HEK293 (cell line): ENCODE measurements at regions not wholly inside any gene's neighbourhood (a gene's known extent, or its start where the extent isn't known, plus 50 kb on each side); places are given as distances from the start of the nearest gene placed in this dataset.

Experiments used
- CTCF ChIA-PET: fragments of 350-600 bp; formaldehyde crosslinking; extraction: SDS; loops from one replicate; lab custom pipeline; 2021; ENCODE audit warnings: antibody characterized with exemption; lab: Yijun Ruan, JAX
- POLR2A ChIA-PET: fragments of 300-600 bp; formaldehyde crosslinking; extraction: SDS; loops from one replicate; lab custom pipeline; 2020; ENCODE audit warnings: antibody characterized with exemption, inconsistent platforms; lab: Yijun Ruan, JAX
- H3K27ac ChIP-seq: fragments of 200-500 bp; sonication (Bioruptor generic); 2 replicates; pipeline ENCODE4 v1.5.1; 2014; ENCODE audit warnings: low read depth, low read length, control low read depth, inconsistent platforms; ENCODE audit errors: extremely low read depth
- H3K36me3 ChIP-seq, 2 experiments: fragments of 200-500 bp in 1 of 2; sonication (Bioruptor generic) in 1 of 2; 1 replicate in 1 of 2; 2 replicates in 1 of 2; pipeline ENCODE4 v1.5.1; 2014 to 2017; ENCODE audit warnings: inconsistent platforms in 2 of 2, low read length in 2 of 2; ENCODE audit not compliant: control insufficient read depth in 2 of 2, insufficient read depth in 1 of 2
- H3K4me1 ChIP-seq: fragments of 200-500 bp; sonication (Bioruptor generic); 2 replicates; pipeline ENCODE4 v1.5.1; 2014; ENCODE audit warnings: mild to moderate bottlenecking, low read length, inconsistent platforms; ENCODE audit not compliant: control insufficient read depth, insufficient read depth
- H3K4me3 ChIP-seq: 2 replicates; pipeline ENCODE4 v1.5.1; 2011; ENCODE audit warnings: low read depth, mild to moderate bottlenecking, control low read depth, low read length, moderate library complexity
- H3K9me3 ChIP-seq: fragments of 200-500 bp; sonication (Bioruptor generic); 2 replicates; pipeline ENCODE4 v1.5.1; 2014; ENCODE audit warnings: low read depth, low read length, inconsistent platforms; ENCODE audit not compliant: control insufficient read depth, insufficient read depth
- GFI1B ChIP-seq: fragments of 450-650 bp; formaldehyde crosslinking; IDR thresholded peaks from 2 replicates; pipeline ENCODE4 v1.5.1; 2016; ENCODE audit warnings: missing biosample characterization, missing genetic modification characterization
- GLIS2 ChIP-seq: fragments of 450-650 bp; formaldehyde crosslinking; IDR thresholded peaks from 2 replicates; pipeline ENCODE4 v1.5.1; 2016; ENCODE audit warnings: missing biosample characterization, missing genetic modification characterization
- IKZF3 ChIP-seq: fragments of 450-650 bp; IDR thresholded peaks from 2 replicates; pipeline ENCODE4 v1.5.0; 2018; ENCODE audit warnings: missing biosample characterization, mild to moderate bottlenecking, missing genetic modification characterization, moderate library complexity
- KLF16 ChIP-seq: fragments of 450-650 bp; formaldehyde crosslinking; IDR thresholded peaks from 2 replicates; pipeline ENCODE4 v1.5.1; 2017; ENCODE audit warnings: missing biosample characterization, missing genetic modification characterization
- MYNN ChIP-seq: fragments of 450-650 bp; formaldehyde crosslinking; IDR thresholded peaks from 2 replicates; pipeline ENCODE4 v1.5.1; 2016; ENCODE audit warnings: missing biosample characterization, missing genetic modification characterization, borderline replicate concordance
- OSR2 ChIP-seq: fragments of 450-650 bp; formaldehyde crosslinking; IDR thresholded peaks from 2 replicates; pipeline ENCODE4 v1.5.1; 2016; ENCODE audit warnings: missing biosample characterization, missing genetic modification characterization
- ZBTB21 ChIP-seq: fragments of 450-650 bp; formaldehyde crosslinking; IDR thresholded peaks from 2 replicates; pipeline ENCODE4 v1.5.1; 2017; ENCODE audit warnings: missing biosample characterization, missing genetic modification characterization
- ZBTB48 ChIP-seq: fragments of 450-650 bp; formaldehyde crosslinking; IDR thresholded peaks from 2 replicates; pipeline ENCODE4 v1.5.1; 2016; ENCODE audit warnings: missing biosample characterization, missing genetic modification characterization
- ZNF114 ChIP-seq: fragments of 450-650 bp; formaldehyde crosslinking; IDR thresholded peaks from 2 replicates; pipeline ENCODE4 v1.5.0; 2017; ENCODE audit warnings: missing biosample characterization, missing genetic modification characterization
- ZNF184 ChIP-seq: fragments of 450-650 bp; IDR thresholded peaks from 2 replicates; pipeline ENCODE4 v1.5.1; 2018; ENCODE audit warnings: missing biosample characterization, mild to moderate bottlenecking, missing genetic modification characterization
- ZNF211 ChIP-seq: fragments of 450-650 bp; formaldehyde crosslinking; IDR thresholded peaks from 2 replicates; pipeline ENCODE4 v1.5.1; 2016; ENCODE audit warnings: low read depth, missing biosample characterization, missing genetic modification characterization
- ZNF350 ChIP-seq: fragments of 450-650 bp; formaldehyde crosslinking; IDR thresholded peaks from 2 replicates; pipeline ENCODE4 v1.5.0; 2017; ENCODE audit warnings: missing biosample characterization, mild to moderate bottlenecking, missing genetic modification characterization
- ZNF391 ChIP-seq: fragments of 450-650 bp; formaldehyde crosslinking; IDR thresholded peaks from 2 replicates; pipeline ENCODE4 v1.5.1; 2016; ENCODE audit warnings: low read depth, missing biosample characterization, missing genetic modification characterization, borderline replicate concordance
- ZNF426 ChIP-seq: fragments of 450-650 bp; formaldehyde crosslinking; IDR thresholded peaks from 2 replicates; pipeline ENCODE4 v1.5.1; 2017; ENCODE audit warnings: missing biosample characterization, missing genetic modification characterization, mild to moderate bottlenecking, inconsistent platforms, moderate library complexity
- ZNF48 ChIP-seq: fragments of 450-650 bp; formaldehyde crosslinking; IDR thresholded peaks from 2 replicates; pipeline ENCODE4 v1.5.1; 2016; ENCODE audit warnings: missing biosample characterization, missing genetic modification characterization
- ZNF549 ChIP-seq: fragments of 450-650 bp; IDR thresholded peaks from 2 replicates; pipeline ENCODE4 v1.5.1; 2018; ENCODE audit warnings: missing biosample characterization, missing genetic modification characterization, mild to moderate bottlenecking, inconsistent platforms, moderate library complexity
- ZNF626 ChIP-seq: fragments of 450-650 bp; sonication (Bioruptor Pico); formaldehyde crosslinking; IDR thresholded peaks from 2 replicates; pipeline ENCODE4 v1.5.1; 2018; ENCODE audit warnings: missing biosample characterization, missing genetic modification characterization, inconsistent platforms
- ZNF677 ChIP-seq: fragments of 450-650 bp; IDR thresholded peaks from 2 replicates; pipeline ENCODE4 v1.5.0; 2018; ENCODE audit warnings: missing biosample characterization, mild to moderate bottlenecking, missing genetic modification characterization, moderate library complexity
- ZNF747 ChIP-seq: fragments of 450-650 bp; formaldehyde crosslinking; IDR thresholded peaks from 2 replicates; pipeline ENCODE4 v1.5.1; 2016; ENCODE audit warnings: missing biosample characterization, missing genetic modification characterization
- TF ChIP-seq, protein P1 (sequence below): fragments of 450-650 bp; IDR thresholded peaks from 2 replicates; pipeline ENCODE4 v1.5.1; 2018; ENCODE audit warnings: missing biosample characterization, mild to moderate bottlenecking, missing genetic modification characterization
- TF ChIP-seq, protein P2 (sequence below): fragments of 450-650 bp; formaldehyde crosslinking; conservative IDR thresholded peaks from 2 replicates; pipeline ENCODE4 v1.5.1; 2016; ENCODE audit warnings: low read depth, missing biosample characterization, missing genetic modification characterization
- TF ChIP-seq, protein P3 (sequence below): fragments of 450-650 bp; formaldehyde crosslinking; IDR thresholded peaks from 2 replicates; pipeline ENCODE4 v1.5.1; 2016; ENCODE audit warnings: missing biosample characterization, missing genetic modification characterization
- TF ChIP-seq, protein P4 (sequence below): fragments of 450-650 bp; formaldehyde crosslinking; IDR thresholded peaks from 2 replicates; pipeline ENCODE4 v1.5.1; 2017; ENCODE audit warnings: missing biosample characterization, missing genetic modification characterization
- TF ChIP-seq, protein P5 (sequence below): fragments of 450-650 bp; formaldehyde crosslinking; IDR thresholded peaks from 2 replicates; pipeline ENCODE4 v1.5.1; 2016; ENCODE audit warnings: missing biosample characterization, missing genetic modification characterization

DNA sequence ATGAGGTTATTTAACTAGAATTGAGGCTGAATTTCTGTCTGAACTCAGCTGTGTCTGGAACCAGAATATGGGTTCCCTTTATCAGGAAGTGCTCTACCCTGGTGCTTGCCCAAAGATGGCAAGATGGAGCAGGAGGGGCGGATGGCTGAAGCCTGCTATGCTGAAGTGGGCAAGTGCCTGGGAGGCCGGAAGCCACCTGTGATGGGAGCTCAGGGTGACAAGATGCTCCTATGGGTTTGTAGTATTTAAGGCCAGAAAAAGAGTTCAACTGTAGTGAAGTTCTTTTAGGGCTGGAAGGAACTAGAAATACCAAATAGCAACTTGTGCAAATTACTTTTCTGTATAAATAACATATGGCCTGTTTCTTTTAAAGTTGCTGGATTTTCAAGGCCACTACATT, 808.9 kb upstream of the RAB6C start (continued):
- TF ChIP-seq ZNF211 (tag by site-specific recombination) (no peak), ZBTB48 (tag by site-specific recombination) (no peak), ZNF677 (tag by site-specific recombination) (no peak)
- TF ChIP-seq, protein P1, sequence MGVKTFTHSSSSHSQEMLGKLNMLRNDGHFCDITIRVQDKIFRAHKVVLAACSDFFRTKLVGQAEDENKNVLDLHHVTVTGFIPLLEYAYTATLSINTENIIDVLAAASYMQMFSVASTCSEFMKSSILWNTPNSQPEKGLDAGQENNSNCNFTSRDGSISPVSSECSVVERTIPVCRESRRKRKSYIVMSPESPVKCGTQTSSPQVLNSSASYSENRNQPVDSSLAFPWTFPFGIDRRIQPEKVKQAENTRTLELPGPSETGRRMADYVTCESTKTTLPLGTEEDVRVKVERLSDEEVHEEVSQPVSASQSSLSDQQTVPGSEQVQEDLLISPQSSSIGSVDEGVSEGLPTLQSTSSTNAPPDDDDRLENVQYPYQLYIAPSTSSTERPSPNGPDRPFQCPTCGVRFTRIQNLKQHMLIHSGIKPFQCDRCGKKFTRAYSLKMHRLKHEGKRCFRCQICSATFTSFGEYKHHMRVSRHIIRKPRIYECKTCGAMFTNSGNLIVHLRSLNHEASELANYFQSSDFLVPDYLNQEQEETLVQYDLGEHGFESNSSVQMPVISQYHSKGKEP (tag by site-specific recombination), result no peak

DNA sequence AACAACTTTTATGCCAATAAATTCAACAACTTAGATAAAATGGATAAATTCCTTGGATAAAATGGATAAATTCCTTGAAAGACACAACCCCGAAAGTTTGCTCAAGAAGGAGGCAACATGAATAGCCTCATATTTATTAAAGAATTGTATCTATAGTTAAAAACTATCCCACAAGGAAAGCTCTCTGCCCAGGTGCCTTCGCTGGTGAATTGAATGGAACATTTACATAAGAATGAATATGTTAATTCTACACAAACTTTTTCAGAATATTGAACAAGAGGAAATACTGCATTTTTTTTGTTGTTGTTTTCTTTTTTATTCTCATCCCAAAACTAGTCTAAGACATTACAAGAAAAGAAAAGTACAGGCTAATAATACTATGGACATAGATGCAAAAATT, 805.3 kb upstream of the RAB6C start:
- Histone ChIP-seq H3K4me1 (no peaks in the 10 kb centered on the region), H3K9me3 (no peaks in the 10 kb centered on the region), H3K36me3 (no peaks in the 10 kb centered on the region), H3K27ac (no peak overlapping the region), H3K4me3 (no peak overlapping the region)
- TF ChIP-seq, protein P2, sequence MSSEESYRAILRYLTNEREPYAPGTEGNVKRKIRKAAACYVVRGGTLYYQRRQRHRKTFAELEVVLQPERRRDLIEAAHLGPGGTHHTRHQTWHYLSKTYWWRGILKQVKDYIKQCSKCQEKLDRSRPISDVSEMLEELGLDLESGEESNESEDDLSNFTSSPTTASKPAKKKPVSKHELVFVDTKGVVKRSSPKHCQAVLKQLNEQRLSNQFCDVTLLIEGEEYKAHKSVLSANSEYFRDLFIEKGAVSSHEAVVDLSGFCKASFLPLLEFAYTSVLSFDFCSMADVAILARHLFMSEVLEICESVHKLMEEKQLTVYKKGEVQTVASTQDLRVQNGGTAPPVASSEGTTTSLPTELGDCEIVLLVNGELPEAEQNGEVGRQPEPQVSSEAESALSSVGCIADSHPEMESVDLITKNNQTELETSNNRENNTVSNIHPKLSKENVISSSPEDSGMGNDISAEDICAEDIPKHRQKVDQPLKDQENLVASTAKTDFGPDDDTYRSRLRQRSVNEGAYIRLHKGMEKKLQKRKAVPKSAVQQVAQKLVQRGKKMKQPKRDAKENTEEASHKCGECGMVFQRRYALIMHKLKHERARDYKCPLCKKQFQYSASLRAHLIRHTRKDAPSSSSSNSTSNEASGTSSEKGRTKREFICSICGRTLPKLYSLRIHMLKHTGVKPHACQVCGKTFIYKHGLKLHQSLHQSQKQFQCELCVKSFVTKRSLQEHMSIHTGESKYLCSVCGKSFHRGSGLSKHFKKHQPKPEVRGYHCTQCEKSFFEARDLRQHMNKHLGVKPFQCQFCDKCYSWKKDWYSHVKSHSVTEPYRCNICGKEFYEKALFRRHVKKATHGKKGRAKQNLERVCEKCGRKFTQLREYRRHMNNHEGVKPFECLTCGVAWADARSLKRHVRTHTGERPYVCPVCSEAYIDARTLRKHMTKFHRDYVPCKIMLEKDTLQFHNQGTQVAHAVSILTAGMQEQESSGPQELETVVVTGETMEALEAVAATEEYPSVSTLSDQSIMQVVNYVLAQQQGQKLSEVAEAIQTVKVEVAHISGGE, result no peak
- TF ChIP-seq ZNF549 (tag by site-specific recombination) (no peak), ZNF626 (tag by site-specific recombination) (no peak), MYNN (tag by site-specific recombination) (no peak), KLF16 (tag by site-specific recombination) (no peak), GFI1B (tag by site-specific recombination) (no peak), GLIS2 (no peak), OSR2 (tag by site-specific recombination) (no peak), ZNF426 (tag by site-specific recombination) (no peak)
- TF ChIP-seq, protein P3, sequence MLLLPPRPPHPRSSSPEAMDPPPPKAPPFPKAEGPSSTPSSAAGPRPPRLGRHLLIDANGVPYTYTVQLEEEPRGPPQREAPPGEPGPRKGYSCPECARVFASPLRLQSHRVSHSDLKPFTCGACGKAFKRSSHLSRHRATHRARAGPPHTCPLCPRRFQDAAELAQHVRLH (tag by site-specific recombination), result no peak
- POLR2A ChIA-PET, result no interaction called here
- CTCF ChIA-PET, result no interaction called here

DNA sequence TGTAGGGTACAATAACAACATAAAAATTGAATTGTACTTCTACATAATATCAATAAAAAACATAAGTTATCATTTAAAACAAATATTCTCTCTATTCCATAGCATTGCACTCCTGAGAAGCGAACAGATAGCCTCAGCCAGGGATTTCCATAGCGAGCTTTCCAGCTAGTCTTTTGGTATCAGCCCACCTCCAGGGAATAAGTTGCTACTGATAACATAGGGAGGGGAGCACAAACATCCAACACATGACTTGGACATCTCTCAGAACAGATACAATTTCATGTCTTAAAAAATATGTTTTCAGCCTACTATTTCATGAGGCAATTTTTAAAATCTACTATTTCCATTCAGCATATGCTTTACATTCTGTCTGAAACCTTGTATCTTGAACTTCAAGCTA, 804.4 kb upstream of the RAB6C start:
- no peaks in the 10 kb centered on the region for H3K36me3 ChIP-seq
- H3K27ac ChIP-seq, result no peak overlapping the region
- TF ChIP-seq ZNF114 (tag by site-specific recombination) (no peak), ZBTB21 (tag by site-specific recombination) (no peak), IKZF3 (tag by site-specific recombination) (no peak), ZNF747 (tag by site-specific recombination) (no peak), ZNF48 (tag by site-specific recombination) (no peak), ZNF184 (tag by site-specific recombination) (no peak), ZNF391 (no peak), ZNF350 (tag by site-specific recombination) (no peak)
- TF ChIP-seq, protein P4, sequence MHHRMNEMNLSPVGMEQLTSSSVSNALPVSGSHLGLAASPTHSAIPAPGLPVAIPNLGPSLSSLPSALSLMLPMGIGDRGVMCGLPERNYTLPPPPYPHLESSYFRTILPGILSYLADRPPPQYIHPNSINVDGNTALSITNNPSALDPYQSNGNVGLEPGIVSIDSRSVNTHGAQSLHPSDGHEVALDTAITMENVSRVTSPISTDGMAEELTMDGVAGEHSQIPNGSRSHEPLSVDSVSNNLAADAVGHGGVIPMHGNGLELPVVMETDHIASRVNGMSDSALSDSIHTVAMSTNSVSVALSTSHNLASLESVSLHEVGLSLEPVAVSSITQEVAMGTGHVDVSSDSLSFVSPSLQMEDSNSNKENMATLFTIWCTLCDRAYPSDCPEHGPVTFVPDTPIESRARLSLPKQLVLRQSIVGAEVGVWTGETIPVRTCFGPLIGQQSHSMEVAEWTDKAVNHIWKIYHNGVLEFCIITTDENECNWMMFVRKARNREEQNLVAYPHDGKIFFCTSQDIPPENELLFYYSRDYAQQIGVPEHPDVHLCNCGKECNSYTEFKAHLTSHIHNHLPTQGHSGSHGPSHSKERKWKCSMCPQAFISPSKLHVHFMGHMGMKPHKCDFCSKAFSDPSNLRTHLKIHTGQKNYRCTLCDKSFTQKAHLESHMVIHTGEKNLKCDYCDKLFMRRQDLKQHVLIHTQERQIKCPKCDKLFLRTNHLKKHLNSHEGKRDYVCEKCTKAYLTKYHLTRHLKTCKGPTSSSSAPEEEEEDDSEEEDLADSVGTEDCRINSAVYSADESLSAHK (tag by site-specific recombination), result no peak
- TF ChIP-seq, protein P5, sequence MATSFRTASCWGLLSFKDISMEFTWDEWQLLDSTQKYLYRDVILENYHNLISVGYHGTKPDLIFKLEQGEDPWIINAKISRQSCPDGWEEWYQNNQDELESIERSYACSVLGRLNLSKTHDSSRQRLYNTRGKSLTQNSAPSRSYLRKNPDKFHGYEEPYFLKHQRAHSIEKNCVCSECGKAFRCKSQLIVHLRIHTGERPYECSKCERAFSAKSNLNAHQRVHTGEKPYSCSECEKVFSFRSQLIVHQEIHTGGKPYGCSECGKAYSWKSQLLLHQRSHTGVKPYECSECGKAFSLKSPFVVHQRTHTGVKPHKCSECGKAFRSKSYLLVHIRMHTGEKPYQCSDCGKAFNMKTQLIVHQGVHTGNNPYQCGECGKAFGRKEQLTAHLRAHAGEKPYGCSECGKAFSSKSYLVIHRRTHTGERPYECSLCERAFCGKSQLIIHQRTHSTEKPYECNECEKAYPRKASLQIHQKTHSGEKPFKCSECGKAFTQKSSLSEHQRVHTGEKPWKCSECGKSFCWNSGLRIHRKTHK (tag by site-specific recombination), result no peak
- ChIA-PET POLR2A (no interaction called here), CTCF (no interaction called here)
- no peak overlapping the region for H3K4me3 ChIP-seq
- H3K4me1 ChIP-seq, result no peaks in the 10 kb centered on the region
- no peaks in the 10 kb centered on the region for H3K9me3 ChIP-seq
